T-cell (primary cell): ENCODE measurements at regions not wholly inside any gene's neighbourhood (a gene's known extent, or its start where the extent isn't known, plus 50 kb on each side); places are given as distances from the start of the nearest gene placed in this dataset.

Experiments
- ATAC-seq, 4 experiments: fragments of 200-7000 bp in 3 of 4; fragments of 150-1000 bp in 1 of 4; cut with Tn5 transposase; replicated peaks in 1 of 4; 1 replicate in 3 of 4; 2 replicates in 1 of 4; pipeline ENCODE4 v1.10.0; 2021; ENCODE audit warnings: moderate library complexity in 3 of 4, mild to moderate bottlenecking in 2 of 4, moderate number of reproducible peaks in 1 of 4
- CTCF ChIA-PET, 2 donors: fragments of 300-600 bp; sonication (Branson Sonifier 250); formaldehyde crosslinking; loops; one replicate each; lab custom pipeline; 2022; ENCODE audit warnings: antibody characterized with exemption in 2 of 2; lab: Charles Lee
- POLR2A ChIA-PET, 2 donors: fragments of 300-600 bp; sonication (Branson Sonifier 250); formaldehyde crosslinking; loops; one replicate each; lab custom pipeline; 2022; ENCODE audit warnings: antibody characterized with exemption in 2 of 2; lab: Charles Lee
- DNase-seq, 35 experiments: peaks; one replicate each; pipeline versions ENCODE4 v3.0.0 to v3.0.0-alpha.2; 2013 to 2023
- H3K27ac ChIP-seq: one replicate; pipeline ENCODE4 v1.5.1; 2013; ENCODE audit warnings: low read length
- H3K27me3 ChIP-seq, 2 experiments: replicated peaks in 1 of 2; 1 replicate in 1 of 2; 2 replicates in 1 of 2; pipeline versions ENCODE4 v1.6.1 to v1.7.0; 2013; ENCODE audit warnings: low read length in 1 of 2, mixed read lengths in 1 of 2; ENCODE audit not compliant: control insufficient read depth in 2 of 2, insufficient read depth in 2 of 2; ENCODE audit errors: extremely low read depth in 1 of 2
- H3K36me3 ChIP-seq, 2 donors: 1 replicate in 1 of 2; 2 replicates in 1 of 2; pipeline versions ENCODE4 v1.6.1 to v1.7.0; 2013; ENCODE audit warnings: low read length in 1 of 2; ENCODE audit not compliant: control insufficient read depth in 2 of 2, insufficient read depth in 1 of 2; ENCODE audit errors: extremely low read depth in 1 of 2
- H3K4me1 ChIP-seq, 2 experiments: 1 replicate in 1 of 2; 2 replicates in 1 of 2; pipeline versions ENCODE4 v1.6.1 to v1.7.0; 2013; ENCODE audit warnings: low read length in 2 of 2, mixed read lengths in 1 of 2; ENCODE audit not compliant: insufficient read depth in 2 of 2, control insufficient read depth in 1 of 2; ENCODE audit errors: extremely low read depth in 1 of 2
- H3K4me3 ChIP-seq, 2 donors: 1 replicate in 1 of 2; 2 replicates in 1 of 2; pipeline versions ENCODE4 v1.5.1 to v1.7.0; 2013; ENCODE audit warnings: mild to moderate bottlenecking in 2 of 2, low read length in 1 of 2, moderate library complexity in 1 of 2; ENCODE audit not compliant: control insufficient read depth in 1 of 2; ENCODE audit errors: extremely low read depth in 1 of 2
- H3K9me3 ChIP-seq: 2 replicates; pipeline ENCODE4 v1.7.0; 2013
- H3K27ac Mint-ChIP-seq, 2 donors: one replicate each; pipeline ENCODE4 v1.8.0; 2020 to 2021; ENCODE audit warnings: mild to moderate bottlenecking in 2 of 2, mixed read lengths in 2 of 2
- H3K27me3 Mint-ChIP-seq, 2 donors: one replicate each; pipeline ENCODE4 v1.8.0; 2021 to 2022; ENCODE audit warnings: mixed read lengths in 2 of 2
- H3K36me3 Mint-ChIP-seq: one replicate; pipeline ENCODE4 v1.8.0; 2021; ENCODE audit warnings: mixed read lengths
- H3K4me1 Mint-ChIP-seq, 3 donors: one replicate each; pipeline ENCODE4 v1.8.0; 2020 to 2022; ENCODE audit warnings: mixed read lengths in 3 of 3, mild to moderate bottlenecking in 1 of 3
- H3K4me3 Mint-ChIP-seq, 3 donors: one replicate each; pipeline ENCODE4 v1.8.0; 2020 to 2022; ENCODE audit warnings: mild to moderate bottlenecking in 3 of 3, mixed read lengths in 3 of 3, moderate library complexity in 3 of 3
- H3K9me3 Mint-ChIP-seq, 3 donors: one replicate each; pipeline ENCODE4 v1.8.0; 2020 to 2022; ENCODE audit warnings: mixed read lengths in 3 of 3
- WGBS: methylation state at CpG from one replicate; pipeline ENCODE4 v1.1.5; 2013; ENCODE audit warnings: missing lambda C conversion rate; ENCODE audit not compliant: insufficient coverage; 5-methylcytosine and 5-hydroxymethylcytosine counted together

DNA sequence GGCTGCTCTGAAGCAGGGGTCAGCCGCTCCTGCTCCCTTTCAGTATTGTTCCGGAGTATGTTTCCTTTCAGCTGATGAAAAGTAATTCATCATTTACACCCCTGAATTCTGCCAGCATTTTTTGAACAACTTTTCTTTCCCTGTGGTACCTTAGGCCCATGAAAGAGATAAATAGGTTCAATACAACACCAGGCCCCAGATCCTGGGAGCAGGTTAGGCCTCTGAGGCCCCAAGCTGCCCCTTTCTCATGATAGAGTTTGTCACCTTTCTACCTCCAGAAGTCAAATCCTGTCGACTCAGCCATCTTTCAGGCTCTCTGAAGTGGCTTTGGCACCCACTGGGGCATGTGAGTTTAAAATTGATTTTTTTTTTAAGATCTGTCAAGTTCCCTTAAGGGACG is 1415.1 kb upstream of the ZEB2 start:
- no peak for ATAC-seq
- Mint-ChIP-seq H3K27me3 (peaks cover 0 to 1% of the 10 kb centered on the region in 2 donors), H3K9me3 (peaks cover 0 to 3% (median 2%) of the 10 kb centered on the region in 3 donors), H3K4me1 (no peaks in the 10 kb centered on the region), H3K4me3 (no peak overlapping the region), H3K36me3 (no peaks in the 10 kb centered on the region), H3K27ac (no peak overlapping the region)
- POLR2A ChIA-PET, result no interaction called here
- no peak overlapping the region for H3K27ac ChIP-seq
- H3K27me3 ChIP-seq, result no peaks in the 10 kb centered on the region
- H3K36me3 ChIP-seq, result no peaks in the 10 kb centered on the region
- no peaks in the 10 kb centered on the region for H3K9me3 ChIP-seq
- H3K4me3 ChIP-seq, result no peak overlapping the region
- H3K4me1 ChIP-seq, result no peaks in the 10 kb centered on the region
- CTCF ChIA-PET, result no interaction called here
- no peak for DNase-seq
- 93% methylated on average over 2 of the region's 4 CpGs for WGBS

DNA sequence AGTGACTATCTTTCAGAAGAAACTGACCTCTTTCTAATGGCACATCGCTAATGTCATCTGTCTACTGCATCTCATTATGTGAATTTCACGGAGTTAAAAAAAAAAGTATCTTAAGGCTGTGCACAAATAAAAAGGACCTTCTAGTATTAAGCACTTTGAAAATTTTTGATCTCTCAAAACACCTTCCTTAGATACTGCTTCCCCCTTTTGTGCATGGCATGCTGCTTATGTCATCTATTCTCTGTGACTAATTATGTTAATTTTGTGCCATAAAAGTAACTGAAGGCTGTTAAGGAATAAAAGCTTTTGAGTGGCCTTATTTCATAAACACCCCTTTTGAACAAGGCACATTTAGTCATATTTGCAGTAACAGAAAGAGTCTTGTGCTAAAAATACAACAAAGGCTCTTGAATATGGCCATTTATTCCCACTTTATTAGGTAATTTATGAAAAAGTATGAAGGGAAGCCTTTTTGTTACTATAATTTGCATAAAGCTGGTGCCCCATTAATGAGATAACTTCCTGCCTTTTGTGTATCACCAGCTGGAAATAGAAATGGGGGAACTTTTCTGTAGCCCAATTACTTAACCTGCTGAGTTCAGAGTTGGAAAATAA is 1412.0 kb upstream of the ZEB2 start:
- no peaks in the 10 kb centered on the region for H3K36me3 Mint-ChIP-seq
- ChIA-PET CTCF (no interaction called here), POLR2A (no interaction called here)
- DNase-seq, result no peak
- H3K9me3 Mint-ChIP-seq, result peaks cover 0 to 8% (median 2%) of the 10 kb centered on the region in 3 donors
- Histone ChIP-seq H3K9me3 (no peaks in the 10 kb centered on the region), H3K27me3 (no peaks in the 10 kb centered on the region), H3K4me3 (no peak overlapping the region), H3K36me3 (no peaks in the 10 kb centered on the region), H3K4me1 (no peaks in the 10 kb centered on the region), H3K27ac (no peak overlapping the region)
- H3K27ac Mint-ChIP-seq, result no peak overlapping the region
- ATAC-seq, result no peak
- no peak overlapping the region for H3K4me3 Mint-ChIP-seq
- H3K27me3 Mint-ChIP-seq, result peaks cover 0 to 1% of the 10 kb centered on the region in 2 donors
- no peaks in the 10 kb centered on the region for H3K4me1 Mint-ChIP-seq
- WGBS, result no CpG with 5 or more reads among the region's 2 CpGs

DNA sequence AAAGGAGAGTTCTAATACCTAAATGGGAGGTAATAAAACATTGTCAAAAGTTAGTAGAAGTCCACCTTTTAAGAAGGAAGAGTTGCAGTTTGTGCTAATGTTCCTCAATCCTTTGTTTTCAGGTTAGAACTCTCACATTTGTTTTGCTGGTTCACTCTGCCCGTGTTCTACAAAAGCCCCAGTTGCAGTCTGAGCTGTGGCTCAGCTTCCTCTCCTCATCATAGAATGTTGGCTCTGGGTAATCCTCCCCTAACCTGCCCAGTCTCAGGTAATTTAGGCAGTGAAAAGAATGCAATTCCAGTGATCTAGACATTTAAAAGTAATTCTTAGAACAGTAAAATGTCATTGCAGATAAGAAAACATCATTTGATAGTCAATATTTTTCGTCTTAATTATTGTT is 1410.4 kb upstream of the ZEB2 start:
- ChIA-PET POLR2A (no interaction called here), CTCF (no interaction called here)
- 40% methylated on average over 1 of the region's 2 CpGs for WGBS
- H3K9me3 ChIP-seq, result no peaks in the 10 kb centered on the region
- Mint-ChIP-seq H3K27me3 (peaks cover 0 to 1% of the 10 kb centered on the region in 2 donors), H3K4me1 (no peaks in the 10 kb centered on the region), H3K9me3 (peaks cover 0 to 8% (median 2%) of the 10 kb centered on the region in 3 donors), H3K4me3 (no peak overlapping the region), H3K27ac (no peak overlapping the region), H3K36me3 (no peaks in the 10 kb centered on the region)
- H3K4me1 ChIP-seq, result no peaks in the 10 kb centered on the region
- no peak for DNase-seq
- no peak overlapping the region for H3K27ac ChIP-seq
- no peak overlapping the region for H3K4me3 ChIP-seq
- no peak for ATAC-seq
- no peaks in the 10 kb centered on the region for H3K27me3 ChIP-seq
- no peaks in the 10 kb centered on the region for H3K36me3 ChIP-seq

DNA sequence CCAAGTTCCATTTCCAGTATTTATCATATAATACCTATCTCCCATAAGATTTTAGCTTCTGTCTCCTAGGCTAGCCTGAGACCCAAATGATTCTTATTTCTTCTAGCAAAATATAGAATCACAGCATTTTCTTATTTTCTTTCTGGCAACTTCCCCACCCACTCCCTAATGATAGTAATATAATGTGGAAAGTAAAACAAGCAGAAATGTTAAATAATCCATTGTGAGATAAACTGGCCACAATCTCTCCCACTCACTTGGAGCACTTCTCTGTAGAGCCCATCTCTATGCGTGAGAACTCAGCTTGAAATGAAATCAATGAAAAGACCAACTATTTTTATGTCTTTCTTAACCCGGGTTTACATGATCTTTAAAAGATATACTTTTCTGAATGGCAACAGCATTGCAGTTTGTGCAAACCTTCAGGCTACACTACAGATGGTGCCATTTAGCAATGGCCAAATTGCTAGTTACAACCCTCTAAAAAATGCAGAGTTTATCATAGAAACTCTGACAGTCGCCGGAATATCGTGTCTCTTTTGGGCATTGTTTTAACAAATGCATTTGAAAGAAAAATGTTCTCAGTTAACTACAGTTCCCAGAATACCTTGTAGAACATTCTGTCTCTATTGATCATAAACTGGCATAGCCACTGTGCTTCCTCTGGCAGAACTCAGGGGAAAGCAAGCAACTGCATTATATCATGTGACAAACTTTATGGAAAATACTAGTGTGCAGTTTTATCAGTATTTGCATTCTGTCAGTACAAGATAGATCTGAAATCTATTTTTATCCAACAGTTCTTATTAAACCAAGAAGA is 1407.4 kb upstream of the ZEB2 start:
- no peak overlapping the region for H3K27ac ChIP-seq
- H3K4me3 ChIP-seq, result no peak overlapping the region
- POLR2A ChIA-PET, result no interaction called here
- H3K27me3 ChIP-seq, result no peaks in the 10 kb centered on the region
- Mint-ChIP-seq H3K4me3 (no peak overlapping the region), H3K27me3 (no peaks in the 10 kb centered on the region), H3K27ac (no peak overlapping the region), H3K4me1 (no peaks in the 10 kb centered on the region), H3K36me3 (no peaks in the 10 kb centered on the region), H3K9me3 (peaks cover 3 to 8% (median 6%) of the 10 kb centered on the region in 3 donors)
- no peak for DNase-seq
- no peaks in the 10 kb centered on the region for H3K4me1 ChIP-seq
- H3K36me3 ChIP-seq, result no peaks in the 10 kb centered on the region
- CTCF ChIA-PET, result no interaction called here
- 89% methylated on average over 3 of the region's 5 CpGs for WGBS
- no peak for ATAC-seq
- no peaks in the 10 kb centered on the region for H3K9me3 ChIP-seq

DNA sequence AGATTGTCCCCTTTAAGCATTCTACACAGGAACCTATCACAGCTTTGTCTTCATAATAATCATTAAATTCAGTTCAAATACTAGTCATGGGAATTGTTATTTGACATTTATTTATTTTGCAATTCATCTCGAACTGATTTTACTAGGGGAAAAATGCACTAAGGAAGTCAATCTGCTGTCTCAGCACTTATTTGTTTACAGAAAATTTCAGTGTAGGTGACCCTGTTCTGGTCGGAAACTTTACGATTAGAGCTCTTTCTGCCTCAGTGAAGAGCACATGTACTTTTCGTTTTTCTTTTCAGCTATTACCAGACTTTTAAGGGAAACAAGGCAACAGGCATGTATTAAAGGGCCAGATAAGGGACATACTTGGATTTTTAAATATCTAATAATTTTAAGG is 1405.7 kb upstream of the ZEB2 start:
- ATAC-seq (no peak), DNase-seq (no peak)
- Mint-ChIP-seq H3K36me3 (no peaks in the 10 kb centered on the region), H3K4me3 (no peak overlapping the region), H3K27me3 (no peaks in the 10 kb centered on the region), H3K9me3 (peaks cover 2 to 8% (median 6%) of the 10 kb centered on the region in 3 donors), H3K4me1 (no peaks in the 10 kb centered on the region), H3K27ac (no peak overlapping the region)
- Histone ChIP-seq H3K9me3 (no peaks in the 10 kb centered on the region), H3K4me3 (no peak overlapping the region), H3K27me3 (no peaks in the 10 kb centered on the region), H3K36me3 (no peaks in the 10 kb centered on the region), H3K4me1 (no peaks in the 10 kb centered on the region), H3K27ac (no peak overlapping the region)
- ChIA-PET POLR2A (no interaction called here), CTCF (no interaction called here)
- 72% methylated on average over 2 of the region's 4 CpGs for WGBS

DNA sequence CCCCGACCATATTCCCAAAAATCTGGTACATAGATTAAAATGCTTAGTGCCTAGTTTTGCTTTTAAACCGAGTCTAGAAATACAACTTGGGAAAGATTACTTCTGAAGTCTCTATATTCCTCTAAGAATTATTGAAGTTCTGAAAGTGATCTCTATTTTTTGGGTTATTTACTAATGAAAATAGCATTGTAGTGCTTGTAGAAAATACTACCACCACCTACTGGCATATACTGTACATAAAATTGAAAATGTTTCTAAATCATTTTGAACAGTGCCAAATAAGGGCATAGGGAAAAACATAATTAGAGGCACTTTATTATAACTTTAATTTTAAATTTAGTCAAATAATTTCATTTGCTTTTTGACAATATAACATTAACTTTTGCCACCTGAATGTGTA is 1399.6 kb upstream of the ZEB2 start:
- no peaks in the 10 kb centered on the region for H3K36me3 Mint-ChIP-seq
- H3K27ac Mint-ChIP-seq, result no peak overlapping the region
- H3K4me3 Mint-ChIP-seq, result no peak overlapping the region
- Histone ChIP-seq H3K36me3 (no peaks in the 10 kb centered on the region), H3K9me3 (no peaks in the 10 kb centered on the region), H3K4me1 (no peaks in the 10 kb centered on the region), H3K27ac (no peak overlapping the region), H3K4me3 (no peak overlapping the region), H3K27me3 (no peaks in the 10 kb centered on the region)
- no peaks in the 10 kb centered on the region for H3K27me3 Mint-ChIP-seq
- POLR2A ChIA-PET, result no interaction called here
- CTCF ChIA-PET, result no interaction called here
- ATAC-seq (no peak), DNase-seq (no peak)
- H3K9me3 Mint-ChIP-seq, result peaks cover 1 to 5% (median 3%) of the 10 kb centered on the region in 3 donors
- no CpG with 5 or more reads among the region's 2 CpGs for WGBS
- no peaks in the 10 kb centered on the region for H3K4me1 Mint-ChIP-seq
